ENCODE measurements at regions not wholly inside any gene's neighbourhood (a gene's known extent, or its start where the extent isn't known, plus 50 kb on each side); places are given as distances from the start of the nearest gene placed in this dataset.

DNA sequence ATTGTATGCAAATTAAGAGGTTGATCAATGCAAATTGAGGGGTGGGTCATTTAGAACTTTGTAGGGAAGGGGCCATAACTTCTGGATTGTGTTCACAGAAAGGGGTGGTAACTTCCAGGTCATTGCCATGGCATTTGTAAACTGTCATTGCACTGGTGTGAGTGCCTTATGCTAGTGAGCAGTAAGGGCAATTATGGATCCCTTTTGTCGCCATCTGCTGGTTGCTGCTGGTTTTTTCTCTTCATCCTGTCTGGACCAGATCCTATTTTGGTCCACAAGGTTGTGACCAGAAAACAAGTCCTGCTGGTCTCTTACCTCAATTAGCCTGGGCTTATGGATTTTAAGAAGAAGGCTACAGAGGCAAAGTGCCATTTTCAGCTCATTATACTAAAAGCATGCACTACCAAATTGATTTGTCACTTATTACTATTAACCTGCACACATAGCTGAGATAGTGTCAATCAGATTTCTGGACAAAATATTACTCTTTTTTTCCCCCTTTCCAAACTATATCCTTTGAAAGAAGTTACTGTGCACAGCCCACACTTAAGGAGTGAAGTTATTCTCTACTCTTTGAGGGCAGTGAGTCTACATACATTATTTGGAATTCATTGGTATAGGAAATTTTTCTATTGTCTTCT, 196.2 kb downstream of the ZC3H11B start:
- TF ChIP-seq, protein P1, sequence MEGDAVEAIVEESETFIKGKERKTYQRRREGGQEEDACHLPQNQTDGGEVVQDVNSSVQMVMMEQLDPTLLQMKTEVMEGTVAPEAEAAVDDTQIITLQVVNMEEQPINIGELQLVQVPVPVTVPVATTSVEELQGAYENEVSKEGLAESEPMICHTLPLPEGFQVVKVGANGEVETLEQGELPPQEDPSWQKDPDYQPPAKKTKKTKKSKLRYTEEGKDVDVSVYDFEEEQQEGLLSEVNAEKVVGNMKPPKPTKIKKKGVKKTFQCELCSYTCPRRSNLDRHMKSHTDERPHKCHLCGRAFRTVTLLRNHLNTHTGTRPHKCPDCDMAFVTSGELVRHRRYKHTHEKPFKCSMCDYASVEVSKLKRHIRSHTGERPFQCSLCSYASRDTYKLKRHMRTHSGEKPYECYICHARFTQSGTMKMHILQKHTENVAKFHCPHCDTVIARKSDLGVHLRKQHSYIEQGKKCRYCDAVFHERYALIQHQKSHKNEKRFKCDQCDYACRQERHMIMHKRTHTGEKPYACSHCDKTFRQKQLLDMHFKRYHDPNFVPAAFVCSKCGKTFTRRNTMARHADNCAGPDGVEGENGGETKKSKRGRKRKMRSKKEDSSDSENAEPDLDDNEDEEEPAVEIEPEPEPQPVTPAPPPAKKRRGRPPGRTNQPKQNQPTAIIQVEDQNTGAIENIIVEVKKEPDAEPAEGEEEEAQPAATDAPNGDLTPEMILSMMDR (IDR thresholded peaks at IDR 0.05; ENCODE audit: borderline replicate concordance, extremely low read depth, low read length, poor library complexity, severe bottlenecking): peak; percentile 81
- no peak for TF ChIP-seq EZH2 (IDR thresholded peaks at IDR 0.05; ENCODE audit: borderline replicate concordance, low read depth, low read length, severe bottlenecking)
- H4K20me1 ChIP-seq (ENCODE audit: insufficient read depth, low read length): no peaks in the 10 kb centered on the region
- H3K9ac ChIP-seq (ENCODE audit: low read depth, low read length): no peak overlapping the region
- no peak overlapping the region for H3K4me3 ChIP-seq (ENCODE audit: low read depth in 1 of 2, low read length in 2 of 2)
- no peak overlapping the region for H3K27ac ChIP-seq (ENCODE audit: low read length)
- no peak overlapping the region for H2AFZ ChIP-seq (ENCODE audit: low read depth, low read length)
- no peaks in the 10 kb centered on the region for H3K9me3 ChIP-seq (ENCODE audit: insufficient read depth, low read length, severe bottlenecking)
- H3K36me3 ChIP-seq (ENCODE audit: insufficient read depth, low read length): no peaks in the 10 kb centered on the region
- DNase-seq: peak; percentile 63
- no peaks in the 10 kb centered on the region for H3K79me2 ChIP-seq (ENCODE audit: insufficient read depth, low read length)
- ATAC-seq (ENCODE audit: insufficient read depth, low read depth): peak; percentile 88
- H3K4me2 ChIP-seq (ENCODE audit: insufficient read depth, low read length): no peak overlapping the region
- no peaks in the 10 kb centered on the region for H3K27me3 ChIP-seq (ENCODE audit: insufficient read depth, low read length, poor library complexity)
- H3K4me1 ChIP-seq (ENCODE audit: insufficient read depth, low read length): no peaks in the 10 kb centered on the region

DNA sequence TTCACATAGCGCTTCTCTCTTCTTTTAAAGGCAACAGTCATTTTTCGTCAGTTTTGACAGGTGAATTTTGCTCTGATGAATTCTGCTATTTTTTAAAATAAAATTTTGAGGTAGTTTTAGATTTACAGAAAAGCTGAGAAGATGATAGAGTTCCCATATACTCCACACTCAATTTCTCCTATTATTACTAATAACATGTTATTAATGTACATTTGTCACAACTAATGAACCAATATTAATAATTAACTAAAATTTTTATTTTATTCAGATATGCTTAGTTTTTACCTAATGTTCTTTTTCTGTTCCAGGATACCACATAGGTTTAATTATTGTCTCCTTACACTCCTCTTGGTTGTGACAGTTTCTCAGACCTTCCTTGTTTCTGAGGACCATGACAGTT, 197.0 kb downstream of the ZC3H11B start:
- no peaks in the 10 kb centered on the region for H3K4me1 ChIP-seq (ENCODE audit: insufficient read depth, low read length)
- no peaks in the 10 kb centered on the region for H3K9me3 ChIP-seq (ENCODE audit: insufficient read depth, low read length, severe bottlenecking)
- no peaks in the 10 kb centered on the region for H4K20me1 ChIP-seq (ENCODE audit: insufficient read depth, low read length)
- H3K4me2 ChIP-seq (ENCODE audit: insufficient read depth, low read length): no peak overlapping the region
- no peak overlapping the region for H3K27ac ChIP-seq (ENCODE audit: low read length)
- DNase-seq (no peak), ATAC-seq (ENCODE audit: insufficient read depth, low read depth) (no peak)
- H3K36me3 ChIP-seq (ENCODE audit: insufficient read depth, low read length): no peaks in the 10 kb centered on the region
- H2AFZ ChIP-seq (ENCODE audit: low read depth, low read length): no peak overlapping the region
- no peak overlapping the region for H3K4me3 ChIP-seq (ENCODE audit: low read depth in 1 of 2, low read length in 2 of 2)
- no peak overlapping the region for H3K9ac ChIP-seq (ENCODE audit: low read depth, low read length)
- no peaks in the 10 kb centered on the region for H3K79me2 ChIP-seq (ENCODE audit: insufficient read depth, low read length)
- TF ChIP-seq, protein P1 (IDR thresholded peaks at IDR 0.05; ENCODE audit: borderline replicate concordance, extremely low read depth, low read length, poor library complexity, severe bottlenecking): no peak
- TF ChIP-seq EZH2 (IDR thresholded peaks at IDR 0.05; ENCODE audit: borderline replicate concordance, low read depth, low read length, severe bottlenecking): no peak
- H3K27me3 ChIP-seq (ENCODE audit: insufficient read depth, low read length, poor library complexity): no peaks in the 10 kb centered on the region

DNA sequence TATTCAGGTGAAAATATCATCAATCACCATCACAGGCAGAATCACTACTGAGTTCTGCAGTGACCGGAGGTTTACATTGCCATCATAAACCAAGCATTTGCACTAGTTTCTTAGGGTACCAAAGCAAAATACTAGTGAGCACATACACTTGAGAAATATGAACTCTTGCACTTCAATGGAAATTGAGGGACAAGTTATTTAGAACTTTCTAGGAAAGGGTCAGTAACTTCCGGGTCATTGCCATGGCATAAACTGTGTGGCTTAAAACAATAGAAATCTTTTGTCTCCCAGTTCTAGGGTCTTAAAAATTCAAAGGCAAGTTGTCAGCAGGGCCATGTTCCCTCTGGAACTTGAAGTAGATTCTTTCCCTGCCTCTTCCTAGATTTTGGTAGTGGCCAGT, 197.5 kb downstream of the ZC3H11B start:
- no peaks in the 10 kb centered on the region for H3K4me1 ChIP-seq (ENCODE audit: insufficient read depth, low read length)
- TF ChIP-seq, protein P1 (IDR thresholded peaks at IDR 0.05; ENCODE audit: borderline replicate concordance, extremely low read depth, low read length, poor library complexity, severe bottlenecking): no peak
- no peak for TF ChIP-seq EZH2 (IDR thresholded peaks at IDR 0.05; ENCODE audit: borderline replicate concordance, low read depth, low read length, severe bottlenecking)
- no peak overlapping the region for H3K4me3 ChIP-seq (ENCODE audit: low read depth in 1 of 2, low read length in 2 of 2)
- H3K9ac ChIP-seq (ENCODE audit: low read depth, low read length): no peak overlapping the region
- no peak for ATAC-seq (ENCODE audit: insufficient read depth, low read depth)
- H3K9me3 ChIP-seq (ENCODE audit: insufficient read depth, low read length, severe bottlenecking): no peaks in the 10 kb centered on the region
- H4K20me1 ChIP-seq (ENCODE audit: insufficient read depth, low read length): no peaks in the 10 kb centered on the region
- DNase-seq: no peak
- no peak overlapping the region for H3K4me2 ChIP-seq (ENCODE audit: insufficient read depth, low read length)
- H3K27ac ChIP-seq (ENCODE audit: low read length): no peak overlapping the region
- H3K27me3 ChIP-seq (ENCODE audit: insufficient read depth, low read length, poor library complexity): no peaks in the 10 kb centered on the region
- no peaks in the 10 kb centered on the region for H3K79me2 ChIP-seq (ENCODE audit: insufficient read depth, low read length)
- H2AFZ ChIP-seq (ENCODE audit: low read depth, low read length): no peak overlapping the region
- no peaks in the 10 kb centered on the region for H3K36me3 ChIP-seq (ENCODE audit: insufficient read depth, low read length)

Data from DND-41 (cell line).